ENCODE measurements at regions not wholly inside any gene's neighbourhood (a gene's known extent, or its start where the extent isn't known, plus 50 kb on each side); places are given as distances from the start of the nearest gene placed in this dataset.

GRCh38 chr4:83732114-83732635 lies 196.3 kb downstream of the GPAT3 start:
- TF ChIP-seq CTCF (IDR thresholded peaks at IDR 0.05) (no peak), POLR2AphosphoS5 (IDR thresholded peaks at IDR 0.05) (no peak), POLR2A (IDR thresholded peaks at IDR 0.05) (no peak)
